CD4-positive, alpha-beta memory T cell (primary cell): ENCODE measurements at regions not wholly inside any gene's neighbourhood (a gene's known extent, or its start where the extent isn't known, plus 50 kb on each side); places are given as distances from the start of the nearest gene placed in this dataset.

Source experiments
- CTCF ChIA-PET: fragments of 350-600 bp; sonication (Branson Sonifier 250); formaldehyde crosslinking; loops from one replicate; lab custom pipeline; 2021; ENCODE audit warnings: inconsistent platforms; ENCODE audit not compliant: partially characterized antibody; lab: Charles Lee
- POLR2A ChIA-PET: fragments of 350-600 bp; sonication (Branson Sonifier 250); formaldehyde crosslinking; loops from one replicate; lab custom pipeline; 2021; ENCODE audit not compliant: partially characterized antibody; lab: Charles Lee
- DNase-seq, 5 donors: peaks; one replicate each; pipeline versions ENCODE4 v3.0.0 to v3.0.0-alpha.2; 2020 to 2022; ENCODE audit warnings: mixed read lengths in 1 of 5
- H3K27ac ChIP-seq: one replicate; pipeline ENCODE4 v1.7.0; 2013; ENCODE audit warnings: low read depth, low read length
- H3K27me3 ChIP-seq: 2 replicates; pipeline ENCODE4 v1.7.0; 2013; ENCODE audit warnings: mild to moderate bottlenecking, low read length, moderate library complexity; ENCODE audit not compliant: insufficient read depth
- H3K36me3 ChIP-seq: 2 replicates; pipeline ENCODE4 v1.7.0; 2013; ENCODE audit warnings: mild to moderate bottlenecking, low read length, moderate library complexity; ENCODE audit not compliant: insufficient read depth
- H3K4me1 ChIP-seq: 2 replicates; pipeline ENCODE4 v1.7.0; 2013; ENCODE audit warnings: mild to moderate bottlenecking, low read length, moderate library complexity; ENCODE audit not compliant: insufficient read depth
- H3K4me3 ChIP-seq, 2 donors: one replicate each; pipeline ENCODE4 v1.7.0; 2013; ENCODE audit warnings: low read length in 2 of 2, mild to moderate bottlenecking in 1 of 2
- H3K9me3 ChIP-seq, 2 donors: one replicate each; pipeline ENCODE4 v1.7.0; 2013; ENCODE audit warnings: low read length in 2 of 2, control low read depth in 1 of 2; ENCODE audit not compliant: control insufficient read depth in 1 of 2
- H3K27ac Mint-ChIP-seq, 7 donors: one replicate each; pipeline ENCODE4 v1.8.0; 2020 to 2021; ENCODE audit warnings: mixed read lengths in 7 of 7, mild to moderate bottlenecking in 6 of 7, inconsistent platforms in 3 of 7, moderate library complexity in 3 of 7
- H3K27me3 Mint-ChIP-seq, 2 donors: one replicate each; pipeline ENCODE4 v1.8.0; 2020 to 2021; ENCODE audit warnings: mixed read lengths in 2 of 2
- H3K36me3 Mint-ChIP-seq, 2 donors: one replicate each; pipeline ENCODE4 v1.8.0; 2020 to 2021; ENCODE audit warnings: mixed read lengths in 2 of 2, inconsistent platforms in 1 of 2, mild to moderate bottlenecking in 1 of 2
- H3K4me1 Mint-ChIP-seq, 4 donors: one replicate each; pipeline ENCODE4 v1.8.0; 2020 to 2021; ENCODE audit warnings: mixed read lengths in 4 of 4, mild to moderate bottlenecking in 1 of 4
- H3K4me3 Mint-ChIP-seq, 8 donors: one replicate each; pipeline ENCODE4 v1.8.0; 2020 to 2021; ENCODE audit warnings: mixed read lengths in 8 of 8, mild to moderate bottlenecking in 7 of 8, moderate library complexity in 6 of 8, inconsistent platforms in 3 of 8
- H3K9me3 Mint-ChIP-seq, 8 donors: one replicate each; pipeline ENCODE4 v1.8.0; 2020 to 2021; ENCODE audit warnings: mixed read lengths in 8 of 8, mild to moderate bottlenecking in 5 of 8, inconsistent platforms in 3 of 8, moderate library complexity in 1 of 8
- intact Hi-C: fragments of 100-400 bp; cut with micrococcal nuclease; formaldehyde crosslinking; loops from one replicate; pipeline ENCODE4 v1.15.1; 2023

DNA sequence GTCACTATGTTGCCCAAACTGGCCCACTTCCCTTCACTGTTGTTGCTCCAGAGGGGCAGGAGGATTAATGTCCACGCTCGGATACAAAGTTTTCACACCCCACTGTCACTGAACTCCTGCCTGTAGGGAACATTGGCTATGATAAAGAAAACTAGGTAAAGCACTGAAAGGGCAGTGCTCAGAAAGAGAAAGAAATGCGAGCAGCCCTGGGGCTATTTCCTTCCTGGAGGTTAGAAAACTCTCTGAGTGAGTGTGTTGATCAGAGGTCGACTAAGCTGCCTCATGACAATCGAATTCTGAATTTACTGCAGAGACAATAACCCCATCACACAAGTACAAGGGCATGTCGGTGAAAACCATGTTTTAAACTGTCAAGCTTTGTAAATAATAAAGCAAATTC, 227.2 kb upstream of the PITRM1 start:
- H3K27ac Mint-ChIP-seq, result no peak overlapping the region
- H3K36me3 Mint-ChIP-seq, result no peaks in the 10 kb centered on the region
- Histone ChIP-seq H3K27ac (no peak overlapping the region), H3K27me3 (no peaks in the 10 kb centered on the region), H3K9me3 (no peaks in the 10 kb centered on the region), H3K4me3 (no peak overlapping the region), H3K4me1 (no peaks in the 10 kb centered on the region), H3K36me3 (no peaks in the 10 kb centered on the region)
- H3K4me1 Mint-ChIP-seq, result no peaks in the 10 kb centered on the region
- H3K9me3 Mint-ChIP-seq, result peaks cover 0 to 2% (median under 1%) of the 10 kb centered on the region in 8 donors
- intact Hi-C loops, result no loop called here
- ChIA-PET POLR2A (no interaction called here), CTCF (no interaction called here)
- H3K4me3 Mint-ChIP-seq, result peak overlapping the region in 1 of 8 donors; percentile 2
- H3K27me3 Mint-ChIP-seq, result peaks cover 0 to 1% of the 10 kb centered on the region in 2 donors
- no peak for DNase-seq

DNA sequence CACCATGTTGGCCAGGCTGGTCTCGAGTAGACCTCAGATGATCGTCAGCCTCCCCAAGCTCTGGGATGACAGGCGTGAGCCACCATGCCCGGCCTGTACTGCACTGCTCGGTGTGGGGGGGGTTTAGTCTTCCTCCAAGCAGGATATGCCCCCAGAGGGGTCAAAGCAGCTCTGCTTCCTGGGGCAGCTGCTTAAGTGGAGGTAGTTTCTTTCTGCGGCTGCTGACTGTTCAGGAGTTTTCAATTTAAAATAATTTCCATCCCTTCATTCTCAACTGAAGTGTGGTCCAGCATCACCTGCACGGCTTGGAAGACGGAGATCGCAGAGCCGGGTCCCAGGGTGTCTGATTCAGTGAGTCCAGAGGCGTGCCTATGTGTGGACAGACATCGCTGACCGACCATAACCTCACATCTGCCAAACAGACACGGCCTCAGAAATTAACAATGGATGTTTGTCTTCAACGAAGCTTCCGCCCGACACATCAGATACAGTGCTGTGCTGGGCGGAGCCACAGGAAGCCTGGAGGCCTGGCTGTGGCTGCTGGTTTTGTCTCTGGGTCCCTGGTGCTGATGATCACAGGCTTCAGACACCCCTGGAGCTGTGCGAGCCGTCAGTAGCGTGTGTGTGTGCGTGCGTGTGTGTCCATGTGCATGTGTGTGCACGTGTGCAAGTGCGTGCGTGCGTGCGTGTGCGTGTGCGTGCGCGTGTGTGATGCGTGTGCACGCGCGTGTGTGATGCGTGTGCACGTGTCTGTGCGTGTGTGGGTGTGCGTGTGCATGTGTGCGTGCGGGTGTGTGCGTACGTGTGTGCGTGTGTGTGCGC, 226.5 kb upstream of the PITRM1 start:
- H3K9me3 ChIP-seq, result no peaks in the 10 kb centered on the region
- no peaks in the 10 kb centered on the region for H3K36me3 ChIP-seq
- Mint-ChIP-seq H3K27me3 (peaks cover 0 to 1% of the 10 kb centered on the region in 2 donors), H3K4me3 (peak overlapping the region in 1 of 8 donors; percentile 2), H3K9me3 (peaks cover 0 to 6% (median 3%) of the 10 kb centered on the region in 8 donors), H3K27ac (peak overlapping the region in 1 of 7 donors; percentile 29), H3K4me1 (peaks cover 0 to 2% (median 0%) of the 10 kb centered on the region in 4 donors), H3K36me3 (no peaks in the 10 kb centered on the region)
- H3K27ac ChIP-seq, result no peak overlapping the region
- intact Hi-C loops, result no loop called here
- no peak for DNase-seq
- no peak overlapping the region for H3K4me3 ChIP-seq
- POLR2A ChIA-PET, result no interaction called here
- H3K27me3 ChIP-seq, result no peaks in the 10 kb centered on the region
- CTCF ChIA-PET, result no interaction called here
- no peaks in the 10 kb centered on the region for H3K4me1 ChIP-seq

DNA sequence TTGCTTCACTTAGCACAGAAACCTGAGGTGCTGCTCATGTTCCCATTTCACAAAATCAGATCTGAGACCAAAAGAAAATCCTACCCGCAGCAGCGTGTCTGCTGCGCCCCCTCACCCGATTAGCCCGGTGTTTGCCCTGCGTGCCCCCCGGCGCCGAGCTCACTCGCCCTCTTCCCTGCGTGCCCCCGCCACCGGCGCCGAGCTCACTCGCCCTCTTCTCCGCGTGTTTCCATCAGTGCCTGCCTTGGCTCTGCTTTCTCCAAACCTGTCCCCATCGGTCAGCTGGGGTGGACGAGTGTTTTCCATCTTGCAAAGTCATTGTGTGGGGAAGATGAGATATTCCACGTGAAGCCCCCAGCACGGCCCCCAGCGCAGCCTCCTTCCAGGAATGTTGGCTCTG, 225.3 kb upstream of the PITRM1 start:
- Mint-ChIP-seq H3K4me1 (peaks cover 0 to 2% (median 0%) of the 10 kb centered on the region in 4 donors), H3K9me3 (peaks cover 0 to 6% (median 3%) of the 10 kb centered on the region in 8 donors), H3K27ac (no peak overlapping the region), H3K36me3 (no peaks in the 10 kb centered on the region), H3K27me3 (no peaks in the 10 kb centered on the region), H3K4me3 (no peak overlapping the region)
- no peak overlapping the region for H3K27ac ChIP-seq
- ChIA-PET CTCF (no interaction called here), POLR2A (no interaction called here)
- H3K4me1 ChIP-seq, result no peaks in the 10 kb centered on the region
- no peaks in the 10 kb centered on the region for H3K27me3 ChIP-seq
- H3K4me3 ChIP-seq, result no peak overlapping the region
- no peaks in the 10 kb centered on the region for H3K9me3 ChIP-seq
- intact Hi-C loops, result no loop called here
- no peaks in the 10 kb centered on the region for H3K36me3 ChIP-seq
- no peak for DNase-seq

DNA sequence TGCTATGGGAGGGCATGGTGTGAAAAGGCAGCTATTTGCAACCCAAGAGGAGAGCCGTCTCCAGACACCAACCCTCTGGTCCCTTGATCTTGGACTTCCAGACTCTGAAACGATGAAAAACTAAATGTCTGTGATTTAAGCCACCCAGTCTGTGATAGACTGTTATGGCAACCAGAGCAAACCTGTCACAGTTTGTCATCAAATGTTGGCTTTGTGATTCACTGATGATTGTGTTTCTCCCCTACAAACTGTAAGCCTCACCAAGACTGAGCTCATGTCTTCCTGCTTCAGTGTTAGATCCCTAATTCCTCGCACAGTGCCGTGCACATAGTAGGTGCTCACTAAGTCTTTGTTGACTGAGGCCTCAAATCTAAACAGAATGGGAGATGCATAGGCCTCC, 224.6 kb upstream of the PITRM1 start:
- POLR2A ChIA-PET, result no interaction called here
- H3K4me3 ChIP-seq, result no peak overlapping the region
- peaks cover 0 to 6% (median 3%) of the 10 kb centered on the region in 8 donors for H3K9me3 Mint-ChIP-seq
- CTCF ChIA-PET, result no interaction called here
- H3K9me3 ChIP-seq, result no peaks in the 10 kb centered on the region
- H3K27me3 Mint-ChIP-seq, result no peaks in the 10 kb centered on the region
- peaks cover 0 to 2% (median 0%) of the 10 kb centered on the region in 4 donors for H3K4me1 Mint-ChIP-seq
- intact Hi-C loops, result no loop called here
- H3K4me1 ChIP-seq, result no peaks in the 10 kb centered on the region
- no peaks in the 10 kb centered on the region for H3K36me3 Mint-ChIP-seq
- H3K4me3 Mint-ChIP-seq, result no peak overlapping the region
- no peaks in the 10 kb centered on the region for H3K36me3 ChIP-seq
- H3K27me3 ChIP-seq, result no peaks in the 10 kb centered on the region
- no peak overlapping the region for H3K27ac ChIP-seq
- H3K27ac Mint-ChIP-seq, result no peak overlapping the region
- no peak for DNase-seq

DNA sequence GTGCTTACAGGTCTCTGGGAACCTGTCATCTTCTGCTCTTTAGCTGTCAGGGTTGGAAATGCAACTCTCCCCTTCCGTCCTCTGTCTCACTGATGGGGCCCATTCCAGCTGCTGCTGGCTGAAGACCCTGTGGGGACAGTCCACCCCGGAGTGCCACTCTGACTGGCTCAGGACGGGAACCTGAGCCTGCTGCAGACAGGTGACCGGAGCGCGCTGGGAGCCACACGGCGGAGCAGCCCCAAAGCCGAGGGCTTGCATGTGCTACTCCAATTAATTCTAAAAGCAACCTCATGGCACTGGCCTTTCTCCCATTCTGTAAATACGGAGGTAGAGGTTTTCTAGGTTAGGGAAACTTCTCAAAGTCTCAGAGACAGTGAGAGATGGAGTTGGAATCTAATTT, 223.5 kb upstream of the PITRM1 start:
- Histone ChIP-seq H3K27me3 (no peaks in the 10 kb centered on the region), H3K4me1 (no peaks in the 10 kb centered on the region), H3K36me3 (no peaks in the 10 kb centered on the region), H3K4me3 (no peak overlapping the region), H3K27ac (no peak overlapping the region), H3K9me3 (no peaks in the 10 kb centered on the region)
- POLR2A ChIA-PET, result no interaction called here
- H3K27me3 Mint-ChIP-seq, result no peaks in the 10 kb centered on the region
- H3K27ac Mint-ChIP-seq, result no peak overlapping the region
- DNase-seq, result no peak
- CTCF ChIA-PET, result no interaction called here
- H3K4me1 Mint-ChIP-seq, result peaks cover 0 to 2% (median 0%) of the 10 kb centered on the region in 4 donors
- no peak overlapping the region for H3K4me3 Mint-ChIP-seq
- no peaks in the 10 kb centered on the region for H3K36me3 Mint-ChIP-seq
- intact Hi-C loops, result no loop called here
- H3K9me3 Mint-ChIP-seq, result peaks cover 0 to 6% (median 3%) of the 10 kb centered on the region in 8 donors

DNA sequence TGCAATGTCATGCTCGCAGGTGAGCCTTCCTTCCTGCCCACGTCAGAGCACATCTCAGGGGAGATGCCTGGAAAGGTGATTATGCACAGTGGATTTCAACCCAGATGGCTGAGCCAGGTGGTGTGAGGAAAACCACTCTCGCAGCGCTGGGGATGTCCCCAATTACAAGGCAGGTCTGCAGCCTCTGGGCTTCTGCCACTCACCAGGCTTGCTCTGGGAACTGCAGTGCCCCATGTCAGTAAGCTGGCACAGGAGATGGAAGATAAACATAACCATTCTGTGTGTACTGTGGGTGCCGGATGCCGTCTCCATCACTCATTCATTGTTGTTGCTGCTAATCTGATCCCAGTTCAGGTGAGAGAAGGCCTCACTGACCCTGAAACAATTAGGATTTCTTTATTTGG, 222.9 kb upstream of the PITRM1 start:
- Mint-ChIP-seq H3K9me3 (peaks cover 0 to 6% (median 3%) of the 10 kb centered on the region in 8 donors), H3K4me1 (peaks cover 0 to 2% (median 0%) of the 10 kb centered on the region in 4 donors), H3K27ac (no peak overlapping the region), H3K4me3 (no peak overlapping the region), H3K36me3 (no peaks in the 10 kb centered on the region), H3K27me3 (no peaks in the 10 kb centered on the region)
- H3K27ac ChIP-seq, result no peak overlapping the region
- H3K9me3 ChIP-seq, result no peaks in the 10 kb centered on the region
- DNase-seq, result no peak
- CTCF ChIA-PET, result no interaction called here
- intact Hi-C loops, result no loop called here
- no peaks in the 10 kb centered on the region for H3K27me3 ChIP-seq
- no peaks in the 10 kb centered on the region for H3K36me3 ChIP-seq
- no peak overlapping the region for H3K4me3 ChIP-seq
- POLR2A ChIA-PET, result no interaction called here
- no peaks in the 10 kb centered on the region for H3K4me1 ChIP-seq

DNA sequence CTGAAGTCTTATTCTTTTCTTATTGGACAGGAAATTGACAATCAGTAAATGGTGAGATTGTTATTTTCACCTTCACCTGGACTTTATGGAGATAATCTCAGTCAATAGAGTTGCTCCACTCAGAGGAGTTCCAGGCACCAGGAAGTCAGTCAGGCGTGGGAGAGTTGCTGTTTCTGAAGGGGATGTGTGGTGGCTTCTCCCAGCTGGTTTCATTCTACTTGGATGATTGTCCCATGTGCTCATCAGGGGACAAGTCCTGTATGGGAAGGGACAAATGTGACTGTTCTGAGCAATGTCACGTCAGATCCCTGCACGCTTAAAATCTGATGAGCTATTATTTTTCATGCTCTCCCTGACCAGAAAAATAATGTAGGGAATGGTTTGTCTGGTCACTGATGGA, 222.5 kb upstream of the PITRM1 start:
- Histone ChIP-seq H3K4me3 (no peak overlapping the region), H3K36me3 (no peaks in the 10 kb centered on the region), H3K9me3 (no peaks in the 10 kb centered on the region), H3K27me3 (no peaks in the 10 kb centered on the region), H3K4me1 (no peaks in the 10 kb centered on the region), H3K27ac (no peak overlapping the region)
- CTCF ChIA-PET, result no interaction called here
- no peaks in the 10 kb centered on the region for H3K36me3 Mint-ChIP-seq
- H3K9me3 Mint-ChIP-seq, result peaks cover 0 to 6% (median 3%) of the 10 kb centered on the region in 8 donors
- peaks cover under 1% of the 10 kb centered on the region in 2 donors for H3K27me3 Mint-ChIP-seq
- no peak overlapping the region for H3K4me3 Mint-ChIP-seq
- intact Hi-C loops, result no loop called here
- H3K27ac Mint-ChIP-seq, result no peak overlapping the region
- peaks cover 0 to 2% (median 0%) of the 10 kb centered on the region in 4 donors for H3K4me1 Mint-ChIP-seq
- no peak for DNase-seq
- POLR2A ChIA-PET, result no interaction called here
